T47D (cell line): ENCODE measurements at regions not wholly inside any gene's neighbourhood (a gene's known extent, or its start where the extent isn't known, plus 50 kb on each side); places are given as distances from the start of the nearest gene placed in this dataset.

Experiments
- DNase-seq, 2 experiments: peaks; one replicate each; pipeline versions ENCODE4 v3.0.0 to v3.0.0-alpha.2; 2011 to 2012; ENCODE audit warnings: low read depth in 1 of 2, low spot score in 1 of 2
- JUND ChIP-seq: IDR thresholded peaks from 2 replicates; pipeline ENCODE4 v1.6.1; 2012; ENCODE audit warnings: low read depth
- in situ Hi-C: cut with HindIII; loops from 2 replicates; pipeline ENCODE4 v1.10.0; 2016; ENCODE audit warnings: low sequenced_read_pairs, low pct_unique_long_range_greater_than_20kb

GRCh38 chr1:113278371-113278770 lies 111.9 kb upstream of the MAGI3 start:
- no peak for DNase-seq
- TF ChIP-seq JUND = no peak
- in situ Hi-C loops = no loop called here

GRCh38 chr1:113278777-113279176 lies 111.5 kb upstream of the MAGI3 start:
- no peak for TF ChIP-seq JUND
- no peak for DNase-seq
- in situ Hi-C loops = no loop called here

DNA sequence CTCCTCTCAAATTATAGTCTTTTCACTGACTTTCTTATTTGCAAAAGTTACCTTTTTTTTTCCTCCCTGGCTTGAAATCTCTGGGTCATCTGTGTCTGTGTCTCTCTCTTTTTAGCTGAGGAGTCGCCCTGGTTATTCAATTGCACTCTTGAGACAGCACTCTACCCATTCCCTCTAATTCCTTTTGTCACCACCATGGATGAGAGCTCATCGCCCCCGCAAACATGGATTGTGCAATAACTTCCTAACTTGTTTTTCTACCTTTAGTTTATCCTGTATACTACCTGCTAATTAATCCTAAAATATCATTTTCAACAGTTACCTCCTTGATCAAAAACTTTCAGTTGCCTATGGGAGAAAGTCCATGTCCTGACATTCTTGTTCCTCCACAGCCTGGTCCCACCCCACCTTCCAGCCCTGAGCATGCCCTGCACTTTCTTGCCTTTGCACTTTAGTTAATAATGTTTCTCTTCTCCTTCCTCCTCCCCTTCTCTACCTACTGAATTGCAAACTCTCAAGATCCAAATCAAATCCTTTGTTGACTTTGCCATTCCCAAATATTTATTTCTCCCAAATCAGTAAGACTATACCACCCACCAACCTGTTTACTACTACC lies 110.4 kb upstream of the MAGI3 start:
- in situ Hi-C loops = no loop called here
- TF ChIP-seq JUND = no peak
- no peak for DNase-seq

- no peak for TF ChIP-seq JUND
- DNase-seq = no peak
- in situ Hi-C loops = no loop called here
Measured at GRCh38 chr1:113280581-113280980, 109.7 kb upstream of the MAGI3 start.

DNA sequence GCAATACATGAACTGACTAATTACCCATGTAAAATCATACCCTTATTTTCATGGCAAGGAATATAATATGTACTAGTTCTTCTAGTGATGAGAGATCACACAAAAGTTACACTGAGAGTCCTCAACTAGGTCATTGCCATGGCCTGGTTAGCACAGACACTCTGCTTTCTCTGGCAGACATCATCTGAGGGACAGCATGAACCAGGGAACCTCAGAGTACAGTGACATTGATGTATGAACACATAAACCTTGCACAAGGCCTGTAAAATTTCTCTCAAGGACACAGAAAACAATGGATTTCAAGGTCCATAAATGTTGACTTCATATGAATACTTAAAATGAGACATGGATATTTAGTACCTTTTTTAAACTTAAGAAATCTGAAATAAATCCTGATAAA lies 108.8 kb upstream of the MAGI3 start:
- in situ Hi-C loops = no loop called here
- no peak for TF ChIP-seq JUND
- no peak for DNase-seq

GRCh38 chr1:113282008-113282892 lies 108.1 kb upstream of the MAGI3 start:
- DNase-seq = no peak
- in situ Hi-C loops = no loop called here
- TF ChIP-seq JUND = no peak

DNA sequence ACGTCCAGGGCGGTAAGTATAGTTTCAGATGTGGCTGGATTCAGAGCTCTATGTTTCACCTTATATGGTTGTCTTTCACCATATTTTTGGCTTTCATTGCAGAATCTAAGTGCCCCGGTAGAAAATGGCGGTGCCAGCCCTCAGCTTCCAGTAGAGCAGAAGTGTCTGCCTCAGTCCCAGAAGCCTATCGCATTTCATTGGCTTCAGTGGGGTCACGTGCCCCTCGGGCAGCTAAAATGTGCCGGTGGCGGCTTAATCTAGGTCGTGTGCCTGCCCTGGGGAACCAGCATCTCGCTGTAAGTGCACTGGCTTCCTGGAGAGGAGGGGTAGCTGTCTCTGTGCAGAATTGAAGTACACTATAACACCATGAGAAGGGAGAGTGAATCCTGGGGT lies 107.4 kb upstream of the MAGI3 start:
- TF ChIP-seq JUND = no peak
- in situ Hi-C loops = no loop called here
- DNase-seq = no peak

- no peak for TF ChIP-seq JUND
- in situ Hi-C loops = no loop called here
- peak; percentile 4 to 5 for DNase-seq
Measured at GRCh38 chr1:113283914-113284313, 106.4 kb upstream of the MAGI3 start.

GRCh38 chr1:113286156-113286555 lies 104.2 kb upstream of the MAGI3 start:
- no peak for TF ChIP-seq JUND
- DNase-seq = no peak
- in situ Hi-C loops = no loop called here

GRCh38 chr1:113291777-113292602 lies 98.3 kb upstream of the MAGI3 start:
- in situ Hi-C loops = no loop called here
- no peak for DNase-seq
- no peak for TF ChIP-seq JUND

DNA sequence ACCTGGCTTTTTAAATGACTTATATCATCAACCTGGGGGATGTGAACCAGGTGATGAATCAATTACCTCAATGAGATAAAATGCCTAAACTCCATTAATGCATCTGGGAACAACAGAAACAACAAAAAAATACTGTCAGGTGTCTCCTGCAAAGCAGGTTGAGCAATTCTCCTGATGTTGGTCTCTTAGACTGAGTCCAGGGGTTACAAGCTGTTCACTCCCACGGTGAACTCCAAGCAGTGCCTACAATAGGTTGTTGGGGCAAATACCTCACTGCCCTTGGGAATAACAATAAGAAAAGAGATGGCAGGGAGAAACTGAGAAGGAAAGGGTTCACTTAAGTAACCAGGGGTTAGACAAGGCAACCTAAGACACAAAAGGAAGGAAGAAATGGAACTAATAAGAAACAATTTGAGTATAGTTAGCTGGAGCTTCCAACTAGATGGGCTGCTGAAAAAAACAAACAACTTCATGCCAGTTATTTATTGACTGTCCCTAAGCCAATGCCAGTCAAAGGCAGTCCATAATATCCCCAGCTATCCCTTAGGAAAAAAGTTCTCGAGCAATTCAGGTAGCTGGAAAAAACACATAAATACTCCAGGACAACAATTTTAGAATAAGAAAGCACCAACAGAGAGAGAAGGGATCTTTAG lies 97.6 kb upstream of the MAGI3 start:
- TF ChIP-seq JUND = no peak
- DNase-seq = no peak
- in situ Hi-C loops = no loop called here

GRCh38 chr1:113293256-113293626 lies 97.1 kb upstream of the MAGI3 start:
- no peak for DNase-seq
- TF ChIP-seq JUND = no peak
- in situ Hi-C loops = no loop called here
